ENCODE measurements at regions not wholly inside any gene's neighbourhood (a gene's known extent, or its start where the extent isn't known, plus 50 kb on each side); places are given as distances from the start of the nearest gene placed in this dataset.

DNA sequence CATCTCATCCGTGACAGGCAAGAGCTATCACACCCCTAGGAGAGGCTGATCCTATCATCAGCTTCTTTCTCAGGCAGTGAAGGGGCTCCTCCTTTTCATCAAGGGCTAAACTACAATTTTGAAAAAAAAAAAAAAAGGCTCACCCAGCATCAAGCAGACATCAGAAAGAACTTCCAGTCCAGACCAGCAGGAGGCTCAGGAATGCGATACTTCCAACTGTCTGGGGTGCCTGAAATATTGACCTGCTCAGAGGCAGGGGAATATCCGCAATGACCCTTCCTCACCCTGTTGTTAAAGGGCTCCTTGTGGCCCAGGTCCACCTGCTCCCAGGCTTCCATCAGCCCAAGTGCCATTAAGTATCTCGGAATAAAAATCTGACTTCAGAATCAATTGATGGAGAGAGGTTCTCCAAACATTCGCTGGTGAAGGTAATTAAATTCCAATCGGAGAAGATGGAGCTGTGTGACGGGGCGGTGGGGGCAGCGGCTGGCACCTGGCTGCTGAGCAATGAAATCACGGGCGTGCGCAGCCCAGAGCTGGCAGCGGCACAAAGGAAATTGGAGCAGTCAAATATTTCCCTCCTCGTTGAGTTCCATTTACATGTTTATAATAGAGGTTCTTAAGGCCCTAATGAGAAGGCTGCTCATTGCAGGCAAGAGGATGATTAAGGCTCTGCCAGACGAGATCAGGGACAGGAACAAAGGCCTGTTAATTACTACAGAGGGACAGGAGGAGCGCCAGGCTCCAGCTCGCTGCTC, 69.0 kb upstream of the THY1 start:
- Histone ChIP-seq H3K9ac (no peak overlapping the region), H3K27ac (ENCODE audit: low read depth in 2 of 2, low read length in 1 of 2) (no peak overlapping the region), H3K9me2 (no peaks in the 10 kb centered on the region), H3K4me2 (no peak overlapping the region), H3F3A (replicated peaks; ENCODE audit: insufficient read depth) (no peaks in the 10 kb centered on the region), H3K4me1 (ENCODE audit: control insufficient read depth in 1 of 2, insufficient read depth in 2 of 2, low read depth in 1 of 2, low read length in 1 of 2) (peaks cover 0 to 8% of the 10 kb centered on the region in 2 experiments; a peak in 1 of 4 replicates), H3K9me3 (no peaks in the 10 kb centered on the region), H3K27me3 (ENCODE audit: insufficient read depth) (peaks cover 10% of the 10 kb centered on the region; the same call in 1 of the 2 replicates), H3K36me3 (replicated peaks in 1 of 2; ENCODE audit: control insufficient read depth in 1 of 2, insufficient read depth in 2 of 2, low read length in 1 of 2) (no peaks in the 10 kb centered on the region), H4K20me1 (ENCODE audit: insufficient read depth) (no peaks in the 10 kb centered on the region), H3K79me2 (ENCODE audit: insufficient read depth) (no peaks in the 10 kb centered on the region), H2AFZ (ENCODE audit: low read depth) (no peak overlapping the region), H3K4me3 (ENCODE audit: low read depth in 2 of 2, low read length in 1 of 2) (no peak overlapping the region)
- TF ChIP-seq, protein P1, sequence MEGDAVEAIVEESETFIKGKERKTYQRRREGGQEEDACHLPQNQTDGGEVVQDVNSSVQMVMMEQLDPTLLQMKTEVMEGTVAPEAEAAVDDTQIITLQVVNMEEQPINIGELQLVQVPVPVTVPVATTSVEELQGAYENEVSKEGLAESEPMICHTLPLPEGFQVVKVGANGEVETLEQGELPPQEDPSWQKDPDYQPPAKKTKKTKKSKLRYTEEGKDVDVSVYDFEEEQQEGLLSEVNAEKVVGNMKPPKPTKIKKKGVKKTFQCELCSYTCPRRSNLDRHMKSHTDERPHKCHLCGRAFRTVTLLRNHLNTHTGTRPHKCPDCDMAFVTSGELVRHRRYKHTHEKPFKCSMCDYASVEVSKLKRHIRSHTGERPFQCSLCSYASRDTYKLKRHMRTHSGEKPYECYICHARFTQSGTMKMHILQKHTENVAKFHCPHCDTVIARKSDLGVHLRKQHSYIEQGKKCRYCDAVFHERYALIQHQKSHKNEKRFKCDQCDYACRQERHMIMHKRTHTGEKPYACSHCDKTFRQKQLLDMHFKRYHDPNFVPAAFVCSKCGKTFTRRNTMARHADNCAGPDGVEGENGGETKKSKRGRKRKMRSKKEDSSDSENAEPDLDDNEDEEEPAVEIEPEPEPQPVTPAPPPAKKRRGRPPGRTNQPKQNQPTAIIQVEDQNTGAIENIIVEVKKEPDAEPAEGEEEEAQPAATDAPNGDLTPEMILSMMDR (IDR thresholded peaks at IDR 0.05): peak; percentile 47
- TF ChIP-seq, protein P2, sequence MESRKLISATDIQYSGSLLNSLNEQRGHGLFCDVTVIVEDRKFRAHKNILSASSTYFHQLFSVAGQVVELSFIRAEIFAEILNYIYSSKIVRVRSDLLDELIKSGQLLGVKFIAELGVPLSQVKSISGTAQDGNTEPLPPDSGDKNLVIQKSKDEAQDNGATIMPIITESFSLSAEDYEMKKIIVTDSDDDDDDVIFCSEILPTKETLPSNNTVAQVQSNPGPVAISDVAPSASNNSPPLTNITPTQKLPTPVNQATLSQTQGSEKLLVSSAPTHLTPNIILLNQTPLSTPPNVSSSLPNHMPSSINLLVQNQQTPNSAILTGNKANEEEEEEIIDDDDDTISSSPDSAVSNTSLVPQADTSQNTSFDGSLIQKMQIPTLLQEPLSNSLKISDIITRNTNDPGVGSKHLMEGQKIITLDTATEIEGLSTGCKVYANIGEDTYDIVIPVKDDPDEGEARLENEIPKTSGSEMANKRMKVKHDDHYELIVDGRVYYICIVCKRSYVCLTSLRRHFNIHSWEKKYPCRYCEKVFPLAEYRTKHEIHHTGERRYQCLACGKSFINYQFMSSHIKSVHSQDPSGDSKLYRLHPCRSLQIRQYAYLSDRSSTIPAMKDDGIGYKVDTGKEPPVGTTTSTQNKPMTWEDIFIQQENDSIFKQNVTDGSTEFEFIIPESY (IDR thresholded peaks at IDR 0.05; ENCODE audit: borderline replicate concordance, low read depth): no peak
- TF ChIP-seq RAD21 (IDR thresholded peaks at IDR 0.05; ENCODE audit: low read length): peak; percentile 14; the same call in 1 of the 2 replicates
- no peak for DNase-seq
- 69% methylated on average over 17 of the region's 17 CpGs for WGBS (ENCODE audit: low lambda C conversion rate)
- POLR2A ChIA-PET: no interaction called here
- CTCF ChIA-PET: interaction anchor here (0.6 to 2.8 kb wide), 13 partner anchors 8 to 617 kb away, joined by 3 to 14 read pairs (median 5); partner anchors contain the start of gene NECTIN1

DNA sequence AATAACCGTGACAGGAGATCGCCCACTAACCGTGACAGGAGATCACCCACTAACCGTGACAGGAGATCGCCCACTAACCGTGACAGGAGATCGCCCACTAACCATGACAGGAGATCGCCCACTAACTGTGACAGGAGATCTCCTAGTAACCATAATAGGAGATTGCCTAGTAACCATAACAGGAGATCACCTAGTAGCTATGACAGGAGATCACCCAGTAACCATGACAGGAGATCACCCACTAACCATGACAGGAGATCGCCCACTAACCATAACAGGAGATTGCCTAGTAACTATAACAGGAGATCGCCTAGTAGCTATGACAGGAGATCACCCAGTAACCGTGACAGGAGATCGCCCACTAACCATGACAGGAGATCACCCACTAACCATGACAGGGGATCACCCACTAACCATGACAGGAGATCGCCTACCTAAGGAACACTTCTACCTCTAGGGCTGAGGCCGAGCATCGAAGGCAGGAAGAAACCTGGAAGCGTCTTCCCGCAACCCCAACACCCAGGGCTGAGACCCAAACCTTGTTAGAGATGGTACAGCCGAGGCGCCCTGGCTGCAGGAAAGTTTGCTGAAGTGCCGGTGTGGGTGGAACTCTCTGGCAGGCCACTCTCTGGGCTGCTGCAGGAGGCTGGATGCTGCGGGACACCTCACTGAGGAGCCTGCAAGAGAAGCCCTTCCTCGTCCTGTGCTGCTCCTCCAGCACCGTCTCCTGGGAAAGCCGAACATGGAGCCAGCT, 67.5 kb upstream of the THY1 start:
- Histone ChIP-seq H3K4me2 (no peak overlapping the region), H3K9me3 (no peaks in the 10 kb centered on the region), H3K9me2 (no peaks in the 10 kb centered on the region), H3F3A (replicated peaks; ENCODE audit: insufficient read depth) (no peaks in the 10 kb centered on the region), H3K79me2 (ENCODE audit: insufficient read depth) (no peaks in the 10 kb centered on the region), H3K27ac (ENCODE audit: low read depth in 2 of 2, low read length in 1 of 2) (no peak overlapping the region), H4K20me1 (ENCODE audit: insufficient read depth) (no peaks in the 10 kb centered on the region), H3K27me3 (ENCODE audit: insufficient read depth) (no peaks in the 10 kb centered on the region; the same call in 1 of the 2 replicates), H3K9ac (no peak overlapping the region), H3K36me3 (replicated peaks in 1 of 2; ENCODE audit: control insufficient read depth in 1 of 2, insufficient read depth in 2 of 2, low read length in 1 of 2) (no peaks in the 10 kb centered on the region), H2AFZ (ENCODE audit: low read depth) (no peak overlapping the region), H3K4me3 (ENCODE audit: low read depth in 2 of 2, low read length in 1 of 2) (no peak overlapping the region), H3K4me1 (ENCODE audit: control insufficient read depth in 1 of 2, insufficient read depth in 2 of 2, low read depth in 1 of 2, low read length in 1 of 2) (no peaks in the 10 kb centered on the region)
- no peak for DNase-seq
- CTCF ChIA-PET: interaction anchor here (1.0 to 7.3 kb wide), 9 partner anchors 10 to 618 kb away, joined by 3 to 40 read pairs (median 6); partner anchors contain the start of gene NECTIN1
- POLR2A ChIA-PET: no interaction called here
- TF ChIP-seq, protein P3, sequence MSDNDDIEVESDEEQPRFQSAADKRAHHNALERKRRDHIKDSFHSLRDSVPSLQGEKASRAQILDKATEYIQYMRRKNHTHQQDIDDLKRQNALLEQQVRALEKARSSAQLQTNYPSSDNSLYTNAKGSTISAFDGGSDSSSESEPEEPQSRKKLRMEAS (IDR thresholded peaks at IDR 0.05; ENCODE audit: low read depth): no peak
- 71% methylated on average over 17 of the region's 24 CpGs for WGBS (ENCODE audit: low lambda C conversion rate)

Measured in SK-N-SH (cell line).